ENCODE measurements at regions not wholly inside any gene's neighbourhood (a gene's known extent, or its start where the extent isn't known, plus 50 kb on each side); places are given as distances from the start of the nearest gene placed in this dataset.

GRCh38 chr2:43073401-43073825 lies 153.0 kb downstream of the ZFP36L2 start:
- Histone ChIP-seq H3K9me2 (ENCODE audit: insufficient read depth) (no peaks in the 10 kb centered on the region), H2AFZ (no peak overlapping the region), H3K4me2 (no peak overlapping the region), H3K27me3 (ENCODE audit: insufficient read depth) (0 out of 2 replicates have a peak, but pooled peaks cover 4% of the 10 kb centered on the region), H3F3A (replicated peaks; ENCODE audit: low read depth) (no peaks in the 10 kb centered on the region), H3K79me2 (replicated peaks; ENCODE audit: insufficient read depth) (no peaks in the 10 kb centered on the region), H3K4me3 (no peak overlapping the region), H3K27ac (ENCODE audit: low read depth) (no peak overlapping the region), H3K36me3 (ENCODE audit: insufficient read depth) (no peaks in the 10 kb centered on the region; the same call in 1 of the 2 replicates), H4K20me1 (replicated peaks; ENCODE audit: insufficient read depth) (no peaks in the 10 kb centered on the region), H3K4me1 (ENCODE audit: insufficient read depth) (no peaks in the 10 kb centered on the region)
- no peaks in the 10 kb centered on the region for H3K9me3 Mint-ChIP-seq
- no peak overlapping the region for H3K4me3 Mint-ChIP-seq
- H3K4me1 Mint-ChIP-seq: peaks cover 6% of the 10 kb centered on the region; the same call in 2 of the 3 replicates
- H3K27me3 Mint-ChIP-seq (ENCODE audit: insufficient read depth, low read depth, poor library complexity): peaks cover 8% of the 10 kb centered on the region
- no peak overlapping the region for H3K27ac Mint-ChIP-seq
- TF ChIP-seq EZH2phosphoT487 (IDR thresholded peaks at IDR 0.05; ENCODE audit: unreplicated experiment) (no peak), NANOG (IDR thresholded peaks at IDR 0.05; ENCODE audit: borderline replicate concordance) (no peak), POLR2AphosphoS5 (IDR thresholded peaks at IDR 0.05; ENCODE audit: low read depth) (no peak), STAT1 (IDR thresholded peaks at IDR 0.05; ENCODE audit: unreplicated experiment) (no peak), JUNB (IDR thresholded peaks at IDR 0.05; ENCODE audit: unreplicated experiment) (no peak)
- DNase-seq (ENCODE audit: low spot score): no peak
- no peaks in the 10 kb centered on the region for H3K36me3 Mint-ChIP-seq (ENCODE audit: low read depth)
- no peak for ATAC-seq

DNA sequence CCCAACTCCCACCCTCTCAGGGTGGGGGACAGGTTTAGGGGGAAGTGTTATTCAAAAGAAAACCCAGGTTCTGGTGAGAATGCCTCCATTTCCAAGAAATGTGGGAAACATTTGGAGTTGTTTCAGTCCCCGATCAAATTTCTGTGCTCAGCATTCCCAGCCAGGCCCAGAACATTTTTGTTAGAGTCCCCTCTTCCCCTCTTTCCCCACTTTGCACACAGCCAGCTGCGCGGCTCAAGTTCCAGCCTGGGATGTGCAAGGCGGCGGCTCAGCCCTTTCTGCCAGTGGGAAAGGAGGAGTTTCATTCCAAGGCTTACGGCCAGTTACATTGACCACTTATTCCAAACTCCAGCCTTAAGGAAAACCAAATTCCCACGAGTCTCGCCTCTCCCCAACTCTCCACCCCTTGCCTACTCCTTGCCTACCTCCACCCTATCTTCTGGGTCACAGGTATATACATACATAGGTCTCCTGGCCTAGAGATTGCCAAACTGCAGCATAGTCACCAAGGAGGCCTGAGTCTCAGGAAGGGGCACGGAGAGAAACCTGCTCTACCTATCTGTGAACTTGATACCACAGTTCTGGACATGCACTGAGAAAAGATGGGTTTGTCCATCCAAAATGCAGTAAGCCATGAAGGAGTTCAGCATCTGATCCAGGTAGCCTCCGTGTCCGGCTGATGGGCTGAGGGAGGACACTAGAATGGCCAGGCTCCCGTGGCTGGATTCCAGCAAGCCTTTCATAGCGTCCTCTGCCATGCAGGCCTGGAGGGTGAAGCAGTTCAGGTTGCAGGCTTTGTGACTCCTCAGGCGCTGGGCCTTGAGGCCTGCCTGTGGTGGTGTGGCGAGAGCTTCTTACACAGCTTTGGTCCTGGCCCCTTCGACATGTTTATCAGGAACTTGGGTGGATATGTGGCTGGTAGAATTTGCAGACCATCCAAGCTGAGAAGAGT lies 154.5 kb downstream of the ZFP36L2 start:
- ATAC-seq: no peak
- TF ChIP-seq POLR2AphosphoS5 (IDR thresholded peaks at IDR 0.05; ENCODE audit: low read depth) (no peak), ETS1 (IDR thresholded peaks at IDR 0.05) (no peak), NANOG (IDR thresholded peaks at IDR 0.05; ENCODE audit: borderline replicate concordance) (no peak)
- TF ChIP-seq, protein P1, sequence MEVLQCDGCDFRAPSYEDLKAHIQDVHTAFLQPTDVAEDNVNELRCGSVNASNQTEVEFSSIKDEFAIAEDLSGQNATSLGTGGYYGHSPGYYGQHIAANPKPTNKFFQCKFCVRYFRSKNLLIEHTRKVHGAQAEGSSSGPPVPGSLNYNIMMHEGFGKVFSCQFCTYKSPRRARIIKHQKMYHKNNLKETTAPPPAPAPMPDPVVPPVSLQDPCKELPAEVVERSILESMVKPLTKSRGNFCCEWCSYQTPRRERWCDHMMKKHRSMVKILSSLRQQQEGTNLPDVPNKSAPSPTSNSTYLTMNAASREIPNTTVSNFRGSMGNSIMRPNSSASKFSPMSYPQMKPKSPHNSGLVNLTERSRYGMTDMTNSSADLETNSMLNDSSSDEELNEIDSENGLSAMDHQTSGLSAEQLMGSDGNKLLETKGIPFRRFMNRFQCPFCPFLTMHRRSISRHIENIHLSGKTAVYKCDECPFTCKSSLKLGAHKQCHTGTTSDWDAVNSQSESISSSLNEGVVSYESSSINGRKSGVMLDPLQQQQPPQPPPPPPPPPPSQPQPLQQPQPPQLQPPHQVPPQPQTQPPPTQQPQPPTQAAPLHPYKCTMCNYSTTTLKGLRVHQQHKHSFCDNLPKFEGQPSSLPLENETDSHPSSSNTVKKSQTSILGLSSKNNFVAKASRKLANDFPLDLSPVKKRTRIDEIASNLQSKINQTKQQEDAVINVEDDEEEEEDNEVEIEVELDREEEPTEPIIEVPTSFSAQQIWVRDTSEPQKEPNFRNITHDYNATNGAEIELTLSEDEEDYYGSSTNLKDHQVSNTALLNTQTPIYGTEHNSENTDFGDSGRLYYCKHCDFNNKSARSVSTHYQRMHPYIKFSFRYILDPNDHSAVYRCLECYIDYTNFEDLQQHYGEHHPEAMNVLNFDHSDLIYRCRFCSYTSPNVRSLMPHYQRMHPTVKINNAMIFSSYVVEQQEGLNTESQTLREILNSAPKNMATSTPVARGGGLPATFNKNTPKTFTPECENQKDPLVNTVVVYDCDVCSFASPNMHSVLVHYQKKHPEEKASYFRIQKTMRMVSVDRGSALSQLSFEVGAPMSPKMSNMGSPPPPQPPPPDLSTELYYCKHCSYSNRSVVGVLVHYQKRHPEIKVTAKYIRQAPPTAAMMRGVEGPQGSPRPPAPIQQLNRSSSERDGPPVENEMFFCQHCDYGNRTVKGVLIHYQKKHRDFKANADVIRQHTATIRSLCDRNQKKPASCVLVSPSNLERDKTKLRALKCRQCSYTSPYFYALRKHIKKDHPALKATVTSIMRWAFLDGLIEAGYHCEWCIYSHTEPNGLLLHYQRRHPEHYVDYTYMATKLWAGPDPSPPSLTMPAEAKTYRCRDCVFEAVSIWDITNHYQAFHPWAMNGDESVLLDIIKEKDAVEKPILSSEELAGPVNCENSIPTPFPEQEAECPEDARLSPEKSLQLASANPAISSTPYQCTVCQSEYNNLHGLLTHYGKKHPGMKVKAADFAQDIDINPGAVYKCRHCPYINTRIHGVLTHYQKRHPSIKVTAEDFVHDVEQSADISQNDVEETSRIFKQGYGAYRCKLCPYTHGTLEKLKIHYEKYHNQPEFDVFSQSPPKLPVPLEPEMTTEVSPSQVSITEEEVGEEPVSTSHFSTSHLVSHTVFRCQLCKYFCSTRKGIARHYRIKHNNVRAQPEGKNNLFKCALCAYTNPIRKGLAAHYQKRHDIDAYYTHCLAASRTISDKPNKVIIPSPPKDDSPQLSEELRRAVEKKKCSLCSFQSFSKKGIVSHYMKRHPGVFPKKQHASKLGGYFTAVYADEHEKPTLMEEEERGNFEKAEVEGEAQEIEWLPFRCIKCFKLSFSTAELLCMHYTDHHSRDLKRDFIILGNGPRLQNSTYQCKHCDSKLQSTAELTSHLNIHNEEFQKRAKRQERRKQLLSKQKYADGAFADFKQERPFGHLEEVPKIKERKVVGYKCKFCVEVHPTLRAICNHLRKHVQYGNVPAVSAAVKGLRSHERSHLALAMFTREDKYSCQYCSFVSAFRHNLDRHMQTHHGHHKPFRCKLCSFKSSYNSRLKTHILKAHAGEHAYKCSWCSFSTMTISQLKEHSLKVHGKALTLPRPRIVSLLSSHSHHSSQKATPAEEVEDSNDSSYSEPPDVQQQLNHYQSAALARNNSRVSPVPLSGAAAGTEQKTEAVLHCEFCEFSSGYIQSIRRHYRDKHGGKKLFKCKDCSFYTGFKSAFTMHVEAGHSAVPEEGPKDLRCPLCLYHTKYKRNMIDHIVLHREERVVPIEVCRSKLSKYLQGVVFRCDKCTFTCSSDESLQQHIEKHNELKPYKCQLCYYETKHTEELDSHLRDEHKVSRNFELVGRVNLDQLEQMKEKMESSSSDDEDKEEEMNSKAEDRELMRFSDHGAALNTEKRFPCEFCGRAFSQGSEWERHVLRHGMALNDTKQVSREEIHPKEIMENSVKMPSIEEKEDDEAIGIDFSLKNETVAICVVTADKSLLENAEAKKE (CRISPR knock-in tag; IDR thresholded peaks at IDR 0.05): no peak
- TF ChIP-seq, protein P2, sequence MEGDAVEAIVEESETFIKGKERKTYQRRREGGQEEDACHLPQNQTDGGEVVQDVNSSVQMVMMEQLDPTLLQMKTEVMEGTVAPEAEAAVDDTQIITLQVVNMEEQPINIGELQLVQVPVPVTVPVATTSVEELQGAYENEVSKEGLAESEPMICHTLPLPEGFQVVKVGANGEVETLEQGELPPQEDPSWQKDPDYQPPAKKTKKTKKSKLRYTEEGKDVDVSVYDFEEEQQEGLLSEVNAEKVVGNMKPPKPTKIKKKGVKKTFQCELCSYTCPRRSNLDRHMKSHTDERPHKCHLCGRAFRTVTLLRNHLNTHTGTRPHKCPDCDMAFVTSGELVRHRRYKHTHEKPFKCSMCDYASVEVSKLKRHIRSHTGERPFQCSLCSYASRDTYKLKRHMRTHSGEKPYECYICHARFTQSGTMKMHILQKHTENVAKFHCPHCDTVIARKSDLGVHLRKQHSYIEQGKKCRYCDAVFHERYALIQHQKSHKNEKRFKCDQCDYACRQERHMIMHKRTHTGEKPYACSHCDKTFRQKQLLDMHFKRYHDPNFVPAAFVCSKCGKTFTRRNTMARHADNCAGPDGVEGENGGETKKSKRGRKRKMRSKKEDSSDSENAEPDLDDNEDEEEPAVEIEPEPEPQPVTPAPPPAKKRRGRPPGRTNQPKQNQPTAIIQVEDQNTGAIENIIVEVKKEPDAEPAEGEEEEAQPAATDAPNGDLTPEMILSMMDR (conservative IDR thresholded peaks at IDR 0.05; ENCODE audit: low read depth in 2 of 2): no peak
- Histone ChIP-seq H3K36me3 (ENCODE audit: insufficient read depth) (no peaks in the 10 kb centered on the region; the same call in 1 of the 2 replicates), H3K27me3 (ENCODE audit: insufficient read depth) (0 out of 2 replicates have a peak, but pooled peaks cover 4% of the 10 kb centered on the region), H3K9me2 (ENCODE audit: insufficient read depth) (no peaks in the 10 kb centered on the region), H2AFZ (no peak overlapping the region), H3F3A (replicated peaks; ENCODE audit: low read depth) (no peaks in the 10 kb centered on the region), H3K27ac (ENCODE audit: low read depth) (no peak overlapping the region), H3K4me1 (ENCODE audit: insufficient read depth) (peaks cover 8% of the 10 kb centered on the region), H3K79me2 (replicated peaks; ENCODE audit: insufficient read depth) (no peaks in the 10 kb centered on the region), H3K4me2 (no peak overlapping the region), H3K4me3 (no peak overlapping the region), H4K20me1 (replicated peaks; ENCODE audit: insufficient read depth) (no peaks in the 10 kb centered on the region)
- DNase-seq (ENCODE audit: low spot score): no peak
- Mint-ChIP-seq H3K9me3 (no peaks in the 10 kb centered on the region), H3K27ac (no peak overlapping the region), H3K4me3 (no peak overlapping the region), H3K36me3 (ENCODE audit: low read depth) (no peaks in the 10 kb centered on the region), H3K4me1 (peaks cover 9% of the 10 kb centered on the region; the same call in 2 of the 3 replicates), H3K27me3 (ENCODE audit: insufficient read depth, low read depth, poor library complexity) (peaks cover 12% of the 10 kb centered on the region)

All from GM23338 (cell line).